IMR-90 (cell line): ENCODE measurements at regions not wholly inside any gene's neighbourhood (a gene's known extent, or its start where the extent isn't known, plus 50 kb on each side); places are given as distances from the start of the nearest gene placed in this dataset.

Experiments used
- ATAC-seq: fragments of 200-7000 bp; cut with Tn5 transposase; 2 replicates; pipeline ENCODE4 v1.9.1; 2020; ENCODE audit warnings: low read depth, mild to moderate bottlenecking, moderate library complexity
- BruUV-seq: library from RNA; stranded (reverse); fragments of 400-500 nt; replicated peaks from 2 replicates; lab custom pipeline; 2021; lab: Mats Ljungman, UMichigan
- CTCF ChIA-PET: fragments of 300-600 bp; formaldehyde crosslinking; extraction: SDS; loops from one replicate; lab custom pipeline; 2021; ENCODE audit warnings: antibody characterized with exemption; lab: Yijun Ruan, JAX
- POLR2A ChIA-PET: fragments of 300-600 bp; sonication (Branson Sonifier 250); formaldehyde crosslinking; loops from one replicate; lab custom pipeline; 2022; ENCODE audit warnings: antibody characterized with exemption; ENCODE audit not compliant: unreplicated experiment; lab: Charles Lee
- DNase-seq: peaks from one replicate; pipeline ENCODE4 v3.0.0; 2013
- H2AFZ ChIP-seq: replicated peaks from 2 replicates; pipeline ENCODE3; 2013; ENCODE audit warnings: low read length, mild to moderate bottlenecking; ENCODE audit not compliant: poor library complexity
- H2AK5ac ChIP-seq: 2 replicates; pipeline ENCODE4 v1.6.1; 2013; ENCODE audit warnings: low read depth, low read length, inconsistent platforms
- H2AK9ac ChIP-seq: replicated peaks from 2 replicates; pipeline ENCODE3; 2013; ENCODE audit warnings: mild to moderate bottlenecking, low read depth, low read length, moderate library complexity; ENCODE audit not compliant: poor library complexity
- H2BK120ac ChIP-seq: 2 replicates; pipeline ENCODE4 v1.6.1; 2013; ENCODE audit warnings: low read depth, low read length, inconsistent platforms
- H2BK15ac ChIP-seq: 3 replicates; pipeline ENCODE4 v1.6.1; 2013; ENCODE audit warnings: low read depth, low read length, inconsistent platforms
- H2BK20ac ChIP-seq: 2 replicates; pipeline ENCODE4 v1.6.1; 2013; ENCODE audit warnings: low read depth, mild to moderate bottlenecking, inconsistent platforms, low read length, moderate library complexity
- H2BK5ac ChIP-seq: 2 replicates; pipeline ENCODE4 v1.6.1; 2013; ENCODE audit warnings: mild to moderate bottlenecking, low read depth, low read length, inconsistent platforms; ENCODE audit not compliant: poor library complexity, severe bottlenecking
- H3K14ac ChIP-seq: replicated peaks from 2 replicates; pipeline ENCODE4 v1.6.1; 2013; ENCODE audit warnings: low read depth, low read length, inconsistent platforms
- H3K18ac ChIP-seq: 2 replicates; pipeline ENCODE4 v1.6.1; 2013; ENCODE audit warnings: low read depth, low read length, control low read depth
- H3K23ac ChIP-seq: 2 replicates; pipeline ENCODE4 v1.6.1; 2013; ENCODE audit warnings: low read depth, low read length, inconsistent platforms
- H3K27ac ChIP-seq: 2 replicates; pipeline ENCODE4 v1.5.1; 2013; ENCODE audit warnings: mild to moderate bottlenecking, control low read depth, low read length; ENCODE audit not compliant: insufficient read depth
- H3K27me3 ChIP-seq: 2 replicates; pipeline ENCODE4 v1.6.1; 2013; ENCODE audit warnings: low read length; ENCODE audit not compliant: control insufficient read depth, insufficient read depth
- H3K36me3 ChIP-seq: 2 replicates; pipeline ENCODE4 v1.6.1; 2013; ENCODE audit warnings: low read length, mixed read lengths; ENCODE audit not compliant: control insufficient read depth, insufficient read depth
- H3K4ac ChIP-seq: 2 replicates; pipeline ENCODE4 v1.6.1; 2013; ENCODE audit warnings: low read depth, low read length, inconsistent platforms
- H3K4me1 ChIP-seq: 2 replicates; pipeline ENCODE4 v1.6.1; 2013; ENCODE audit warnings: low read length, mixed read lengths; ENCODE audit not compliant: control insufficient read depth, insufficient read depth
- H3K4me2 ChIP-seq: 2 replicates; pipeline ENCODE4 v1.6.1; 2013; ENCODE audit warnings: low read depth, mild to moderate bottlenecking, control low read depth, low read length, moderate library complexity
- H3K4me3 ChIP-seq: 2 replicates; pipeline ENCODE4 v1.5.1; 2013; ENCODE audit warnings: low read depth, mild to moderate bottlenecking, control low read depth, low read length, moderate library complexity; ENCODE audit not compliant: insufficient read depth
- H3K56ac ChIP-seq: 2 replicates; pipeline ENCODE4 v1.6.1; 2013; ENCODE audit warnings: low read length, inconsistent platforms; ENCODE audit not compliant: insufficient read depth; ENCODE audit errors: extremely low read depth
- H3K79me1 ChIP-seq, 2 experiments: 2 replicates each; pipeline ENCODE4 v1.6.1; 2013; ENCODE audit warnings: low read length in 2 of 2, inconsistent platforms in 1 of 2, low read depth in 1 of 2
- H3K9ac ChIP-seq: 2 replicates; pipeline ENCODE4 v1.6.1; 2013; ENCODE audit warnings: low read depth, low read length, control low read depth
- H3K9me1 ChIP-seq: 2 replicates; pipeline ENCODE4 v1.6.1; 2013; ENCODE audit warnings: low read length, inconsistent platforms; ENCODE audit not compliant: insufficient read depth
- H3K9me3 ChIP-seq: 2 replicates; pipeline ENCODE4 v1.6.1; 2013; ENCODE audit warnings: low read length; ENCODE audit not compliant: control insufficient read depth, insufficient read depth
- H4K20me1 ChIP-seq: 2 replicates; pipeline ENCODE4 v1.6.1; 2013; ENCODE audit warnings: low read length, inconsistent platforms; ENCODE audit not compliant: insufficient read depth
- H4K5ac ChIP-seq: 2 replicates; pipeline ENCODE4 v1.6.1; 2013; ENCODE audit warnings: mild to moderate bottlenecking, low read depth, low read length, control low read depth
- H4K8ac ChIP-seq, 2 experiments: 2 replicates each; pipeline ENCODE4 v1.6.1; 2013; ENCODE audit warnings: low read depth in 2 of 2, low read length in 2 of 2, control low read depth in 1 of 2, inconsistent platforms in 1 of 2
- H4K91ac ChIP-seq: 2 replicates; pipeline ENCODE4 v1.6.1; 2013; ENCODE audit warnings: low read depth, low read length, inconsistent platforms; ENCODE audit not compliant: insufficient read depth
- FOS ChIP-seq: fragments of 150-350 bp; IDR thresholded peaks from 2 replicates; pipeline ENCODE4 v1.6.1; 2016; ENCODE audit warnings: low read depth, low read length
- POLR2A ChIP-seq: IDR thresholded peaks from 2 replicates; pipeline ENCODE4 v1.6.1; 2012; ENCODE audit warnings: mild to moderate bottlenecking, low read depth, low read length
- RCOR1 ChIP-seq: IDR thresholded peaks from 2 replicates; pipeline ENCODE4 v1.6.1; 2012; ENCODE audit warnings: mild to moderate bottlenecking, low read length, improper control_type of control experiment; ENCODE audit not compliant: insufficient replicate concordance
- dilution Hi-C: fragments of 300-500 bp; cut with HindIII; formaldehyde crosslinking; loops from one replicate; pipeline ENCODE4 v1.14.3; 2018; ENCODE audit warnings: low sequenced_read_pairs; ENCODE audit not compliant: unreplicated experiment
- in situ Hi-C: fragments of 300-500 bp; cut with MboI; formaldehyde crosslinking; loops from 3 replicates; pipeline ENCODE4 v1.14.3; 2019; ENCODE audit warnings: low sequenced_read_pairs, inconsistent platforms, mixed read lengths
- intact Hi-C: fragments of 100-400 bp; cut with micrococcal nuclease; formaldehyde crosslinking; loops from 2 replicates; pipeline ENCODE4 v1.10.0; 2022

DNA sequence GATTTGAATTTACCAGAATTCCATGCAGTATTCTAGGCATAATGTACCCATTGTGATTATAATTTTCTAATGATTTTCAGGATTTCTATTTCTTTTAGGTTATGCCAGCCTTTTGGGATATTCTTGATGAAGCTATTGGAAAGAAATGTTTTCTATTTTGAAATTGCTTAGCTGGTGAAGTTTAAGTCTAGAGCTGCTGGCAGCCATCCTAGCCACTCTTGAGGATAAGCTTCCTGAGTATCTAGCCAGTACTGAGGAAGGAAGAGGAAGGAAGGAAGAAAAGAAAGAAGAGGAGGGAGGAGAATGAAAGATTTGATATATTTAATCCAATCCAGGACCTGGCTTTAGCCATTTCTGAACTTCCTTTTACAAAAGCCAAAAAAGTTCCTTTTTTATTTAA is 142.1 kb upstream of the DAB2 start:
- Histone ChIP-seq H2AK9ac (no peak overlapping the region), H3K27me3 (peaks cover 9% of the 10 kb centered on the region), H2AFZ (no peak overlapping the region), H2AK5ac (no peak overlapping the region), H3K79me1 (no peaks in the 10 kb centered on the region), H3K27ac (no peak overlapping the region), H3K4me1 (no peaks in the 10 kb centered on the region), H3K4me2 (no peak overlapping the region), H4K91ac (no peak overlapping the region), H3K56ac (no peak overlapping the region), H2BK120ac (no peak overlapping the region), H4K8ac (no peak overlapping the region), H2BK5ac (no peak overlapping the region), H2BK20ac (no peak overlapping the region), H3K14ac (no peak overlapping the region), H3K9ac (no peak overlapping the region), H3K36me3 (no peaks in the 10 kb centered on the region), H3K4ac (no peak overlapping the region), H3K9me3 (no peaks in the 10 kb centered on the region), H3K23ac (no peak overlapping the region), H3K4me3 (no peak overlapping the region), H4K20me1 (no peaks in the 10 kb centered on the region), H3K18ac (no peak overlapping the region), H4K5ac (no peak overlapping the region), H3K9me1 (no peaks in the 10 kb centered on the region), H2BK15ac (no peak overlapping the region)
- dilution Hi-C loops (no loop called here), intact Hi-C loops (loop anchor here (5.0 kb wide), 1 partner anchor 145 kb away; the partner anchor contains the start of gene DAB2), in situ Hi-C loops (loop anchor here (25.0 kb wide), 1 partner anchor 355 kb away; the partner anchor contains the start of gene FYB1)
- DNase-seq: no peak
- BruUV-seq: no TSS peak
- TF ChIP-seq RCOR1: no peak
- TF ChIP-seq POLR2A: no peak
- no peak for TF ChIP-seq FOS
- no peak for ATAC-seq
- ChIA-PET CTCF (interaction anchor here (1.3 kb wide), 1 partner anchor 191 kb away, joined by 5 read pairs; no protein-coding TSS in a partner anchor), POLR2A (interaction anchor here (1.2 kb wide), 1 partner anchor 142 kb away, joined by 5 read pairs; the partner anchor contains the start of gene DAB2)
